ENCODE measurements at regions not wholly inside any gene's neighbourhood (a gene's known extent, or its start where the extent isn't known, plus 50 kb on each side); places are given as distances from the start of the nearest gene placed in this dataset.

- no peak for DNase-seq
These were observed 51.6 kb upstream of the MAP1B start for GRCh38 chr5:72055636-72056035.

Measured in left kidney (tissue), 1 donor.